HG02623 (cell line): ENCODE measurements at regions not wholly inside any gene's neighbourhood (a gene's known extent, or its start where the extent isn't known, plus 50 kb on each side); places are given as distances from the start of the nearest gene placed in this dataset.
"Not testable (repeated sequence)": the region's sequence is repeated elsewhere in the genome, so short reads cannot be mapped to it uniquely, and the experiment has no call there.

Experiments used
- ATAC-seq: cut with Tn5 transposase; IDR thresholded peaks from one replicate; pipeline ENCODE4 v1.9.1; 2021; ENCODE audit warnings: moderate library complexity; ENCODE audit not compliant: unreplicated experiment

DNA sequence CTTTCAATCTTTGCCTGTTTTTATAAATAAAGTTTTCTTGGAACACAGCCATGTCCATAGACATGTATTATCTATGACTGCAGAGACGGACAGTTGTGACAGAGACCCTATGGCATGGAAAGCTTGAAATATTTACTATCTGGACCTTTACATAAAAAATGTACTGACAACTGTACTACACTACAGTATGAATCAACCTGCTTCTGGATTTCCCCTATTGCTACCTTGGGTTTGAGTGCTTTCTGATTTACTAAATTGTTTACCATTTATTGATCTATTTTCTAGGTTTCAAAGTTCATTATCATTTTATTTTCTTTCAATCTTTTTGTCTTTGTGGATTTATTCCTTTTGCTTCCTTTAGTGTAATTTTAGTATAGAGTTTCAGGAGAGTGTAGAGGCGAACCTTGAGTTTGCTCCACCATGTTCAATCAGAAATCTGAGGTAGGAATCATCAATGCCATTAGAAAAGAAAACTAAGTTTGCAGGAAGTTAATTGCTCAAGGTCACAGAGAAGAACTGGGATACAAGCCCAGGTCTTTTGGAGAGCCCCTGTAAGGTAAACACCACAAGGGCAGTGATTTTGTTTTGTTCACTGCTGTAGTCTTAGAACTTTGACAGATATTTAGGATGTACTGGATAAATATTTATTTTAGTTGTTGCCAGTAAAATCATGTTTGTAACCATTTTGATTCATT lies 352.8 kb upstream of the SYNCRIP start:
- no peak for ATAC-seq

- no peak for ATAC-seq
Measured at GRCh38 chr6:85986681-85987080, 344.0 kb upstream of the SYNCRIP start.

GRCh38 chr6:85983032-85983659 lies 340.5 kb upstream of the SYNCRIP start:
- peak; percentile 63 for ATAC-seq

DNA sequence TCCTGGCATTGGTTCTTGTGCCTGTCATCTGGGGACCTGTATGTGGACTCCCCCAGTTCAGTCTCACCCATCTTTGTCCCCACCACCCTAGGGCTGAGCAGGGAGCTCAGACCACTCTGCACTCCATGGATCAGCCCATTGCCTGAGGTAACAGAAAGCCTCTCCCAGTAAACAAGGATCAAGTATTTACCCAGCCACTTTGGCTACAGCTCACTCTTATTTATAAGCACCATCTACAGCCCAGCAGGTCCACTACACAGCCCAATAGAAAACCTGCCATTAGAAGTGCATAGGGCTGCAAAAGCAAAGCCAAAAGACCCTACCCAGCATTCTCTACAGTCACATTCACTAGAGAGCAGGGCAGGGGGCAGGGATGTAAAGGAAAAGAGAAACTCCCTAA lies 335.0 kb upstream of the SYNCRIP start:
- no peak for ATAC-seq

DNA sequence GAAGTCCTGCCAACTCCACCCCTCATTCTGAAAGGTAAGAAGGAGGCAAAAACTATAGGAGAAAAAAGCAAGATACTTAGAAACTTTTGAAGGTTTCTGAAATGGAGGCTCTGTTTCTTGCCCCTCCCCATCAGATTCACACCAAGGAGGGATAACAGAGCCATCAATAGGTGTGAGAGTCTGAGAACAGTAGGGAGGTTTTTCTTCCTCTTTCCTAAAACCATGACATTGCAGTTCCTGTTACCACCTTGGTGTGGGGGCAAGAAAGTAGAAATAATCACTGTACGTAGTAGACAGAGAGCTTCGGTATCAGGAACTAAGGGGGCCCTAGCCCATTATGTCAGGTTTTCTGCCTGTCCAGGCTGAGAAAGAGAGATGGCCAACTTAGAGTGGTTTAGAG lies 333.3 kb upstream of the SYNCRIP start:
- ATAC-seq = no peak

GRCh38 chr6:85971238-85971637 lies 328.6 kb upstream of the SYNCRIP start:
- no peak for ATAC-seq

DNA sequence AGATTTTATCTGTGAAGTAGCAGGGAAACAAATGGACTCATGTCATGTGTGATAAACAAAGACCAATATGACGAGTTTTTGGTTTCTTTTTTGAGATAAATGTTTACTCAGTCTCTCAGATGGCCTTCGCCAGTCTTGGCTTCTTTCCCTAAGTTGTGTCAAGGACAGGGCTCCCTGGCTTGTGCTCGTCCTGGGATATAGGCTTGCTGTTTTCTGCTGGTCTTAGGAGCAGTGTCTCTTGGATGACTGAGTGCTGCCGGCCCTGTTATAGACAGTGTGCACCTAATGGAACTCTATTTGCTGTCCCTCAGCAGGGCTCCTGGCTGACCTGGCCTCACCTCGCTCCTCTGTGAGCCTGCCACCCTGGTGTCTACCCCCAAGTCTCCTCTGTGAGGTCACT lies 324.1 kb upstream of the SYNCRIP start:
- no peak for ATAC-seq

- no peak for ATAC-seq
Measured at GRCh38 chr6:85961746-85962145, 319.1 kb upstream of the SYNCRIP start.

DNA sequence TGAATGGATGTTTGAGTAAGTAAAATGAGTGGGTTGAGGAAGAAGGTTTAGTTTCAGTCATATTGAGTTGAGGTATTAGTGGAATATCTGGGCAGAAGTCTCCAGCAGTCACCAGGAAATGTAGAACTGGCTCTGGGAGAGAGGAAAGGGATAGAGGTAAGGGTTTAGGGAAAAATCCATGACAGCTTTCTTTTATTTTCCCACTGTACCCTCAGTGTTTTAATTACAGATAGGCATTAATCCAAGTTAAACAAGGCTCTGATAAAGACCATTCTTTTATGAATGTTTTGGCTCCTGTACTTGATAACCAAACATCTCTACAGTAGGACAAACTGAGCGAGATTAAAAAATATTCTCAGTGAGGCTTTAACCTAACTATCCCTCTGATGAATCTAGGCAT lies 318.4 kb upstream of the SYNCRIP start:
- no peak for ATAC-seq

DNA sequence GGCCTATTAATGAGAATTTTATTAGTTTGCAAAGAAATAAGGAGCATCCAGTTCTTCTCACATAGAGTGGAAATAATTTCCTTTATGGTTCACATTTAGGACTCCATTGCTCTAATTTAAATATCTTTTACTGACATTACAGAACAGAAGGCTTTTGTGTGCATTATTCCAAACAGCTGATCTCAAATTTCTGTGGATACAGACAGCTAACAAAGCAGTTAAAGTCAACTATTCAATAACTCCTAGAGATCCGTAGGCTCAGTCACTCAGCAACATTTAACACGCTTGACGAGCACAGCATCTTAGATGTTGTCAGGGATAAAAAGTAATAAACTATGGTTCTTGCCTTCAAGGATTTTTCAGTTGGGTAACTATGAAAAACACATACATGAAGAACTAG lies 305.8 kb upstream of the SYNCRIP start:
- no peak for ATAC-seq

DNA sequence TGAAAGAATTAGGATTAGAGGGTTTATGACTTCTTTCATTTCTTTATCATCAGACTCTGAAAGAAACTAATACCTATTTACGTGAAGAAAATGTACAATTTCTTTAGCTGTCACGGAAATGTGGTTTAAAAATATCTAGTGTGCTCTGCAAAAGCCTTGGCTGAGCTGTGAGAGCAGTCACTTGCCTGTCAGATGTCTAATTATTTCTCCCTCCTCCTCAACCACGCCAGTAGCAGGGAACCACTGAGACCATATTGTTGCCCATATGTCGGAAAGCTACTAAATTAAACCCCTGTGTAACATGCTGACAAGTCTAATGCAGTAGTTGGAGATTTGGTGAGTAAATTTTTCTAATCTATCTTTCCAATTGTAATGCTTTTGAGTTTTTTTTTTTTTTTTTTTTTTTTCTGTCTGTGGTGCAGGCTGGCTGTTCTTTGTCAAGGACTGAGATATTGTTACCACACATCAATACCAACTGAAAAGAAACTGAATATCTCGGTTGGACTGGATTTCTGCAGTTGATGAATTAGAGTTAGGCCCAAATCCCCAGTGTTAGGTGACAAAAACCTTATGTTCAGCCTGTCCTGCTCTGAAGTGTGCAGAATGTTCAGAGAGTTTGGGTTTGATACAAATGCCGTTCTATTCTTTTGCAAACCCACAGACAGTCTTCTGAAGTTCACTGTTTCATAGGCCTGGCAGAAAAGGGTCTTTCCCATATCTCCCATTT lies 302.9 kb upstream of the SYNCRIP start:
- ATAC-seq = no peak

GRCh38 chr6:85944776-85945175 lies 302.1 kb upstream of the SYNCRIP start:
- no peak for ATAC-seq

DNA sequence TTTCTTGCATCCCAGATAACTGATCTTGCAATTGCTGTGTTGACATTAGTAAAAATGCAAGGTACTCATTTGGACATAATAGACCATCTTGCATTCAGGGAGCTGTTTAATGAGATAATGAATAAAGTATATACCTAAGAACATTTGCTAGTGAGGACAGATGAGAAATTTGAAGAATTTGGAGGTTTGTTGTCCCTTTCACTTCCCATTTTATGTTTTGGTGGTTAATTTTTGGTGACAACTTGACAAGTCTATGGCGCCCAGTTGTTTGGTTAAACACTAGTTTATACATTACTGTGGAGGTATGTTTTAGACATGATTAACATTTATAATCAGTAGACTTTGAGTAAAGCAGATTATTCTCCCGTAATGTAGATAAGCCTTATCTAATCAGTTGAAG lies 300.2 kb upstream of the SYNCRIP start:
- ATAC-seq = no peak

- no peak for ATAC-seq
Measured at GRCh38 chr6:85936916-85937315, 294.2 kb upstream of the SYNCRIP start.

DNA sequence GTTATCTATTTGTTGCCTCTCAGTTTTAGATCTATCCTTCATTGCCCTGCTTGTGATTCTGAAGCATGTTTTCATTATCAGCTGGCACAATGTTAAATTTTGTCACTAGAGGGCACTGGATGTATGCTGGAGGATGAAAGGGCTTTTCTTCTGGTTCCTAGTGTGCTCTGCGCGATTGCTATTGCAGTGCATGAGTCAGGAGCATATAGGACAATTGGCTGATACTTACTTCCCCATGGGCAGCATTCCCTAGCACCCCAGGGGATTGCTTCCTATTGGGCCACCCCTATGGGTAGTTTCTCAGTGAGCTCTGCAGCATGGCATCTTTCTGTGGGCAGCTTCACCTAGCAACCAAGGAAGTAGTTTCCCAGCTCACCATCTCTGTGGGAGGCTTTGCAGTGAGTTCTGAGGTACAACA lies 280.3 kb upstream of the SYNCRIP start:
- peak; percentile 97 for ATAC-seq

DNA sequence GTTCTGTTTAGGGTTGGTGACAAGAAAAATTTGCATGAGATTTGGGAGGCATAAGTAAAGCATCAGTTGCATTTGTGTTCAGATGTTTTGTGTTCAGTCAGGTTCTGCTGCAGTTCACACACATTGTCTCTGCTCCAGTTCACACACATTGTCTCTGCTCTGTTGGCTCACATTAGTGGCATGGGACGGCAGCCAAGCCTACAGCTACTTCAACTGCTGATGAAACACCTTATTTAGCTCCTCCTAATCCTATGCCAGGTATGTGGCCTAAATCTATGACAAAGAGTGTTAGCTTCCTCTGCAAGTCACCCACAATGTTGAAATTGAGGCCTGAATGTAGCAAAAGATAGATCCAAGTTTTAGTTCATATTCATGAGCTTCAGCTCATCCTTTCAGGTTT lies 278.1 kb upstream of the SYNCRIP start:
- ATAC-seq = no peak

DNA sequence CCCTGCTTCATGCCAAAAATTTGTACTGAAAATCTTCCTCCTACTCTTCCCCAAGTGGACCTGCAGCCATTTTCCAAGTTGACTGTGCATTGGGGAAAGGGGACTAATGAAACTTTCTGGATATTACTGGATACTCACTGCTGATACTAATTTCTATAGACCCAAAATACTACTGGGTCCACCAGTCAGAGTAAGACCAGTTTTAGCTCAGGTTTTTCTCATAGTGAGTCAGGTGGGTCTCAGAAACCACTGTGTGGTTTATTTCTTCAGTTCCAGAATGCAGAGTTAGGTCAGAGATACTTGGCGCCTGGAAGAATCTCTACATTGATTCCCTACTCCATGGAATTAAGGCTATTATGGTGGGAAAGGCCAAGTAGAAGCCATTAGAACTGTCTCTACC lies 274.8 kb upstream of the SYNCRIP start:
- no peak for ATAC-seq

- no peak for ATAC-seq
Measured at GRCh38 chr6:85913001-85913400, 270.3 kb upstream of the SYNCRIP start.

- no peak for ATAC-seq
Measured at GRCh38 chr6:85912582-85912981, 269.9 kb upstream of the SYNCRIP start.

GRCh38 chr6:85911067-85911466 lies 268.4 kb upstream of the SYNCRIP start:
- ATAC-seq = no peak

GRCh38 chr6:85908120-85908519 lies 265.4 kb upstream of the SYNCRIP start:
- not testable (repeated sequence) for ATAC-seq

GRCh38 chr6:85892346-85892745 lies 249.7 kb upstream of the SYNCRIP start:
- no peak for ATAC-seq
